ENCODE measurements at regions not wholly inside any gene's neighbourhood (a gene's known extent, or its start where the extent isn't known, plus 50 kb on each side); places are given as distances from the start of the nearest gene placed in this dataset.

DNA sequence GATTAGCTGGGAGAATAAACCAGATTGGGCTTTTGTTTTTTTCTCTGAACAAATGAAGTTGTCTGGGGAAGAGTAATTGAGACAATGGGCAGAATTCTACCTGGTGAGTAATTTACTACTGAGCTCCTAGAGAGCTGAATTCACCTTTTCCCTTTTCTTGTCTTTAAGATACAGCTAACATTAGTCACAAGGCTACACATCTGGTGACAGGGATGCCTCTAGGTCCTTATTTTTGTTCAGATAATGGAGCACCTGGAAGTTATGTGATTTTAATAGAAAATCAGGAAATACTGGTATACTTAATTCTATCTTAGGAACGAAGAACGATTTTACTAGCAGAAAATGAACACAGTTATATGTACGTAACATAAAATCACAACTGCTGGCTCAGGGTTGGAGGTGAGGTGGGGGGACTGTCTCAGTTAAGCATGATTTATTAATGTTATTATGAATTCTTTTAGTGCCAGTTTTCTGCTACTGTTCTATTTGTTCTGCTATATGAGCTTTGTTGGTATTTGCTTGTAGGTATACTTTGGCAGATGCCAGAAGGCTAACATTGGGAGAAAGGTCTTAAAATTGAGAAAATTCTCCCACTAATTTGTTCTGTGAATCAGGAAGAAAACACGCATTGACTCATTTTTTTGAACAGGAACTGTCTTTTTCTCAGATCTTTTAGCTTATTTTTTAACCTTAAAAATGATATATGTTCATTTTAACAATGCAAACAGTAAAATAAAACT, 482.7 kb upstream of the RGS6 start:
- no peak for DNase-seq (ENCODE audit: low spot score)
- TF ChIP-seq CTCF (IDR thresholded peaks at IDR 0.05; ENCODE audit: extremely low read depth, insufficient read depth, missing control alignments) = no peak
- in situ Hi-C loops (cut with MboI; ENCODE audit: low pct_unique_long_range_greater_than_20kb, low sequenced_read_pairs, unreplicated experiment) = no loop called here

DNA sequence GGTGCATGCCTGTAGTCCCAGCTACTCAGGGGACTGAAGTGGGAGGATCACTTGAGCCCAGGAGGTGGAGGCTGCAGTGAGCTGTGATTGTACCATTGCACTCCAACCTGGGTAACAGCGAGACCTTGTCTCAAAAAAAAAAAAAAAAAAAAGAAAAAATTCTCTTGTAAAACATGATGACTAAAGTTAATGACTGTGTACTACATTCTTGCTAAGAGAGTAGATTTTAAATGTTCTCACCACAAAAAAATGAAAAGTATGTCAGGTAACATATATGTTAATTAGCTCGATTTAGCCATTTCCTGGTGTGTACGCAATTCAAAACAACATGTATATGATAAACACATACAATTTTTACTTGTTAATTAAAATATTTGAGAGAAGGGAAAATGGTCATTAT, 480.7 kb upstream of the RGS6 start:
- in situ Hi-C loops (cut with MboI; ENCODE audit: low pct_unique_long_range_greater_than_20kb, low sequenced_read_pairs, unreplicated experiment) = no loop called here
- no peak for DNase-seq (ENCODE audit: low spot score)
- no peak for TF ChIP-seq CTCF (IDR thresholded peaks at IDR 0.05; ENCODE audit: extremely low read depth, insufficient read depth, missing control alignments)

DNA sequence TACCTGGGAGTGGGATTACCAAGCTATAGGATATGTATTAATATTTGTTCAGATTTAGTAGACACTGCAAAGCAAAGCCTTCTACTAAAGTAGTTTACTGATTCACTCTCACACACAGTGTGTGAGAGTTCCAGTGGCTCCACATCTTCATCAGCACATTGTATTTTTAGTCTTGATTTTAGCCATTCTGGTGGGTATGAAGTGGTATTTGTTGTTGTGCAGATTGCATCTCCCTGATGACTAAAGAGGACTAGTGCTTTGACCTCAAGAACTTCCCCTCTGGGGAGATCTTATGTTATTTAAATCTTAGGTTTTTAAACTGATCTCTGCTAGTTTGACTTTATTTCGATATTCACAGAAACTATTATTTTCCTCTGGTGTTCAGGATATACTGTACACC, 479.7 kb upstream of the RGS6 start:
- in situ Hi-C loops (cut with MboI; ENCODE audit: low pct_unique_long_range_greater_than_20kb, low sequenced_read_pairs, unreplicated experiment) = no loop called here
- no peak for TF ChIP-seq CTCF (IDR thresholded peaks at IDR 0.05; ENCODE audit: extremely low read depth, insufficient read depth, missing control alignments)
- DNase-seq (ENCODE audit: low spot score) = no peak

- in situ Hi-C loops (cut with MboI; ENCODE audit: low pct_unique_long_range_greater_than_20kb, low sequenced_read_pairs, unreplicated experiment) = no loop called here
- DNase-seq (ENCODE audit: low spot score) = no peak
These were observed 479.2 kb upstream of the RGS6 start for GRCh38 chr14:71452987-71453386.

GRCh38 chr14:71454010-71454409, 478.2 kb upstream of the RGS6 start:
- in situ Hi-C loops (cut with MboI; ENCODE audit: low pct_unique_long_range_greater_than_20kb, low sequenced_read_pairs, unreplicated experiment) = no loop called here
- TF ChIP-seq CTCF (IDR thresholded peaks at IDR 0.05; ENCODE audit: extremely low read depth, insufficient read depth, missing control alignments) = no peak

More at GRCh38 chr14:71452987-71453386, 479.2 kb upstream of the RGS6 start:
- TF ChIP-seq CTCF (IDR thresholded peaks at IDR 0.05; ENCODE audit: extremely low read depth, insufficient read depth, missing control alignments) = no peak

GRCh38 chr14:71454513-71455332, 477.5 kb upstream of the RGS6 start:
- in situ Hi-C loops (cut with MboI; ENCODE audit: low pct_unique_long_range_greater_than_20kb, low sequenced_read_pairs, unreplicated experiment) = no loop called here

More at GRCh38 chr14:71454010-71454409, 478.2 kb upstream of the RGS6 start:
- DNase-seq (ENCODE audit: low spot score) = no peak

More at GRCh38 chr14:71454513-71455332, 477.5 kb upstream of the RGS6 start:
- TF ChIP-seq CTCF (IDR thresholded peaks at IDR 0.05; ENCODE audit: extremely low read depth, insufficient read depth, missing control alignments) = no peak
- no peak for DNase-seq (ENCODE audit: low spot score)
